Tibial artery (tissue), 4 donors: ENCODE measurements at regions not wholly inside any gene's neighbourhood (a gene's known extent, or its start where the extent isn't known, plus 50 kb on each side); places are given as distances from the start of the nearest gene placed in this dataset.

Experiments
- DNase-seq, 2 donors: peaks; one replicate each; pipeline ENCODE4 v3.0.0-alpha.2; 2019
- H3K27ac ChIP-seq, 2 donors: fragments of 200-600 bp; sonication (generic) in 1 of 2; 1 replicate in 1 of 2; 2 replicates in 1 of 2; pipeline ENCODE4 v1.5.1; 2018 to 2019; ENCODE audit warnings: mild to moderate bottlenecking in 1 of 2
- H3K27me3 ChIP-seq, 2 donors: fragments of 200-600 bp; sonication (generic) in 1 of 2; one replicate each; pipeline versions ENCODE4 v1.5.1 to v1.6.0; 2016 to 2019
- H3K36me3 ChIP-seq, 3 donors: fragments of 200-600 bp; sonication (generic) in 2 of 3; one replicate each; pipeline ENCODE4 v1.5.1; 2016 to 2019; ENCODE audit warnings: mild to moderate bottlenecking in 2 of 3
- H3K4me1 ChIP-seq, 4 donors: fragments of 200-600 bp; sonication (generic) in 2 of 4; 1 replicate in 3 of 4; 2 replicates in 1 of 4; pipeline ENCODE4 v1.5.1; 2016 to 2019
- H3K4me3 ChIP-seq, 2 donors: fragments of 200-600 bp; sonication (generic) in 1 of 2; 1 replicate in 1 of 2; 2 replicates in 1 of 2; pipeline ENCODE4 v1.5.1; 2018 to 2019; ENCODE audit warnings: mild to moderate bottlenecking in 2 of 2
- H3K9me3 ChIP-seq, 3 donors: fragments of 200-600 bp; sonication (generic) in 1 of 3; one replicate each; pipeline ENCODE4 v1.5.1; 2016 to 2019
- intact Hi-C: fragments of 100-400 bp; cut with DNase I; formaldehyde crosslinking; loops from one replicate; pipeline ENCODE4 v1.15.0; 2023; ENCODE audit warnings: low total_unique reads
- TF ChIP-seq, protein P1 (sequence below), 2 experiments: fragments of 200-600 bp in 1 of 2; fragments of 450-650 bp in 1 of 2; IDR thresholded peaks; one replicate each; pipeline ENCODE4 v1.5.1; 2017 to 2019; ENCODE audit warnings: antibody characterized with exemption in 2 of 2, mild to moderate bottlenecking in 1 of 2, moderate library complexity in 1 of 2

GRCh38 chr12:13422291-13422690 is 225.8 kb downstream of the EMP1 start:
- no peaks in the 10 kb centered on the region for H3K27me3 ChIP-seq
- intact Hi-C loops: no loop called here
- H3K4me3 ChIP-seq: no peak overlapping the region
- DNase-seq: no peak
- no peak overlapping the region for H3K27ac ChIP-seq
- no peaks in the 10 kb centered on the region for H3K36me3 ChIP-seq
- no peaks in the 10 kb centered on the region for H3K4me1 ChIP-seq
- H3K9me3 ChIP-seq: no peaks in the 10 kb centered on the region
- TF ChIP-seq, protein P1, sequence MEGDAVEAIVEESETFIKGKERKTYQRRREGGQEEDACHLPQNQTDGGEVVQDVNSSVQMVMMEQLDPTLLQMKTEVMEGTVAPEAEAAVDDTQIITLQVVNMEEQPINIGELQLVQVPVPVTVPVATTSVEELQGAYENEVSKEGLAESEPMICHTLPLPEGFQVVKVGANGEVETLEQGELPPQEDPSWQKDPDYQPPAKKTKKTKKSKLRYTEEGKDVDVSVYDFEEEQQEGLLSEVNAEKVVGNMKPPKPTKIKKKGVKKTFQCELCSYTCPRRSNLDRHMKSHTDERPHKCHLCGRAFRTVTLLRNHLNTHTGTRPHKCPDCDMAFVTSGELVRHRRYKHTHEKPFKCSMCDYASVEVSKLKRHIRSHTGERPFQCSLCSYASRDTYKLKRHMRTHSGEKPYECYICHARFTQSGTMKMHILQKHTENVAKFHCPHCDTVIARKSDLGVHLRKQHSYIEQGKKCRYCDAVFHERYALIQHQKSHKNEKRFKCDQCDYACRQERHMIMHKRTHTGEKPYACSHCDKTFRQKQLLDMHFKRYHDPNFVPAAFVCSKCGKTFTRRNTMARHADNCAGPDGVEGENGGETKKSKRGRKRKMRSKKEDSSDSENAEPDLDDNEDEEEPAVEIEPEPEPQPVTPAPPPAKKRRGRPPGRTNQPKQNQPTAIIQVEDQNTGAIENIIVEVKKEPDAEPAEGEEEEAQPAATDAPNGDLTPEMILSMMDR (IDR thresholded peaks at IDR 0.05): no peak

DNA sequence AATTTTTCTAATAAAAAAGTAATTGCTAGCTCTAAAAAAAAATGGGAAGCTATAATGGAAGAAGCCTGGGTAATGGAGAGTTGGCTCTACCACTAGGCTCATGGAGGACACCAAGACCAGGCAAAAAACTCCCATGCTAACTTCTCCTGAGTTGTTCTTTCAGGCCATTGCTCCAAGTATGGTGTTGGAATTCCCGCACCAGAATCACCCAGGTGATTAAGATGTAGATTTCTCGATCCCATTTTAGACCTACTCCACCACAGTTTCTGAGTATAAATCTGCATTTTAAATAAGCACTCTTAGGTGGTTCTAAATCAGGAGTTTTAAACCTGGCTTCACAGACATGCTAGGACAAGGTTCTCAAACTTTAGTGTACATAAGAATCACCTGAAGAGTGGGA is 221.0 kb downstream of the EMP1 start:
- H3K27me3 ChIP-seq: no peaks in the 10 kb centered on the region
- no peak overlapping the region for H3K27ac ChIP-seq
- no peaks in the 10 kb centered on the region for H3K36me3 ChIP-seq
- intact Hi-C loops: no loop called here
- DNase-seq: no peak
- H3K4me1 ChIP-seq: no peaks in the 10 kb centered on the region
- H3K9me3 ChIP-seq: no peaks in the 10 kb centered on the region
- TF ChIP-seq, protein P1 (IDR thresholded peaks at IDR 0.05): no peak
- H3K4me3 ChIP-seq: no peak overlapping the region

GRCh38 chr12:13411287-13411686 is 214.8 kb downstream of the EMP1 start:
- H3K9me3 ChIP-seq: peaks cover 0 to 16% (median 8%) of the 10 kb centered on the region in 3 donors
- H3K4me1 ChIP-seq: no peaks in the 10 kb centered on the region
- no peak overlapping the region for H3K27ac ChIP-seq
- intact Hi-C loops: no loop called here
- no peak for DNase-seq
- no peak overlapping the region for H3K4me3 ChIP-seq
- H3K27me3 ChIP-seq: no peaks in the 10 kb centered on the region
- H3K36me3 ChIP-seq: no peaks in the 10 kb centered on the region
- TF ChIP-seq, protein P1 (IDR thresholded peaks at IDR 0.05): no peak

DNA sequence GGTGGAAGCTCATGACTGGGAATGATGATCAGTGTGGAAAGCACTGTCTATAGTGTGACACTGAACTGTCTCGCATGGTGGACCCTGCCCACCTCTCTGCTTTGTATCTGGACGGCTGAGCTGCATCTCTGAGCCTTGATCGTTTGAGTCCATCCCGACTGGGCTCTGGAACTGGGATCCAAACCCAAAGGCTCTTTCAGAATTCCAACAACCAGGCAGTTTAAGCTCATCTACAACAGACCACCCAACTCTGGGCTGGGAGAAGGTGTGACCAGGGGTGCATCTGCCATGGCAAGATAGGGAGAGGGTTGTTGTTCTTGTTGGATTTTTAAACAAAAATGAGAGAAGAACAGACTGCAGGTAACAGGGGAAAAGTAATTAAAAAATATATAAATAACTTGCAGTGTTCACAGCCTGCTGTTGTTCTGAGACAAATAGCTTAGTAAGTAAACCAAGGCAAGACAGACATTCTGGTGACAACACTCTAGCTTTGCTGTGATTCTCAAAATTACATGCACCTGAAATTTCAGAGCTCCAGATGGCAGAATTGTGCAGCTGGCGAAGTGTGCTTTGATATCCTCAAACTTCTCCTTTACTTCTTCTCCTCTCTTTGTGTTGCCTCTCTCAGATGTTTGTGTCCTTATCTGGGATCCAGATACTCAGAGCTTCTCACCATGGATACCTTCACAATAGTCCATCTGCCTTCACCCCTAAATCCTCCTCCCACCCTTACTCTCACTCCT is 209.6 kb downstream of the EMP1 start:
- Histone ChIP-seq H3K27ac (no peak overlapping the region), H3K4me1 (no peaks in the 10 kb centered on the region), H3K9me3 (peaks cover 0 to 12% (median 8%) of the 10 kb centered on the region in 3 donors), H3K4me3 (no peak overlapping the region), H3K36me3 (no peaks in the 10 kb centered on the region), H3K27me3 (no peaks in the 10 kb centered on the region)
- intact Hi-C loops: no loop called here
- TF ChIP-seq, protein P1 (IDR thresholded peaks at IDR 0.05): no peak
- no peak for DNase-seq

- Histone ChIP-seq H3K4me3 (no peak overlapping the region), H3K4me1 (no peaks in the 10 kb centered on the region), H3K27me3 (no peaks in the 10 kb centered on the region), H3K27ac (no peak overlapping the region), H3K9me3 (peaks cover 0 to under 1% (median 0%) of the 10 kb centered on the region in 3 donors), H3K36me3 (no peaks in the 10 kb centered on the region)
- intact Hi-C loops: no loop called here
- TF ChIP-seq, protein P1 (IDR thresholded peaks at IDR 0.05): no peak
- no peak for DNase-seq
Observed at GRCh38 chr12:13404631-13405473, 208.3 kb downstream of the EMP1 start.
